ENCODE measurements at regions not wholly inside any gene's neighbourhood (a gene's known extent, or its start where the extent isn't known, plus 50 kb on each side); places are given as distances from the start of the nearest gene placed in this dataset.

DNA sequence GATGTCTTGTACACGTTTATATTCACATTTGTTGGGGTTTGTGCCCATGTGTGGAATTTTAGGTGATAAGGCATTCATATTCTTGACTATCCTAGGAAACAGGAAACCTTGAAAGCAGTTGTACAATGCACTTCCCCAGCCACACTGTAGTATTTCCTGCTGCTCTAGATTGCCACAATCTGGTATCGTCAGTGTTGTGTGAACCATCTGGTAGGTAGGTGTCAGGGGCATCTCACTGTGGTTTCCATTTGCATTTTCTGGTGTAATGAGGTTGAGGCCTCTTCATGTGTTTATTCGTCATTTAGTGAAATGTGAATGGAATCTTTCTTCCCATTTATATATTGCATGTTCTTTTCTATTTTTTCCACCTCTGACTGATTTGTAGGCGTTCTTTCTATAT is 76.6 kb downstream of the SCGB2B2 start:
- Histone ChIP-seq H3K4me3 (ENCODE audit: low read depth, low read length) (no peak overlapping the region), H2AK5ac (ENCODE audit: low read length) (no peak overlapping the region), H2BK12ac (ENCODE audit: low read length) (no peak overlapping the region), H3K4ac (ENCODE audit: low read depth, low read length) (no peak overlapping the region), H4K91ac (ENCODE audit: low read depth, low read length) (no peak overlapping the region), H3K18ac (ENCODE audit: low read length) (no peak overlapping the region), H3K14ac (ENCODE audit: low read length) (no peak overlapping the region), H4K12ac (ENCODE audit: low read depth, low read length) (no peak overlapping the region), H3K36me3 (ENCODE audit: control insufficient read depth in 1 of 2, insufficient read depth in 2 of 2, low read length in 2 of 2) (no peaks in the 10 kb centered on the region), H4K8ac (ENCODE audit: low read depth, low read length) (no peak overlapping the region), H2AFZ (ENCODE audit: insufficient read depth, low read length, poor library complexity) (no peak overlapping the region), H3K4me1 (ENCODE audit: control insufficient read depth in 1 of 2, insufficient read depth in 2 of 2, low read length in 2 of 2) (no peaks in the 10 kb centered on the region), H3K79me1 (ENCODE audit: low read length) (no peaks in the 10 kb centered on the region), H3K9me3 (ENCODE audit: insufficient read depth, low read depth, low read length) (peaks cover 37% of the 10 kb centered on the region), H3K4me2 (ENCODE audit: low read length) (no peak overlapping the region), H3K9ac (ENCODE audit: low read length) (no peak overlapping the region), H2BK120ac (ENCODE audit: insufficient read depth, low read length, poor library complexity) (no peak overlapping the region), H3K79me2 (ENCODE audit: control insufficient read depth, insufficient read depth, low read length, poor library complexity) (no peaks in the 10 kb centered on the region), H3K27ac (ENCODE audit: low read depth, low read length) (no peak overlapping the region), H2BK5ac (ENCODE audit: low read depth, low read length, poor library complexity) (no peak overlapping the region), H3K27me3 (ENCODE audit: insufficient read depth, low read length) (no peaks in the 10 kb centered on the region), H3K23ac (ENCODE audit: low read length) (no peak overlapping the region)
- DNase-seq, result no peak
- WGBS (ENCODE audit: extremely low coverage, insufficient coverage, insufficient read length), result no CpG with 5 or more reads among the region's 4 CpGs

- Histone ChIP-seq H2BK120ac (ENCODE audit: insufficient read depth, low read length, poor library complexity) (no peak overlapping the region), H3K23ac (ENCODE audit: low read length) (no peak overlapping the region), H4K91ac (ENCODE audit: low read depth, low read length) (no peak overlapping the region), H3K14ac (ENCODE audit: low read length) (no peak overlapping the region), H3K27ac (ENCODE audit: low read depth, low read length) (no peak overlapping the region), H3K79me1 (ENCODE audit: low read length) (no peaks in the 10 kb centered on the region), H3K4ac (ENCODE audit: low read depth, low read length) (no peak overlapping the region), H4K12ac (ENCODE audit: low read depth, low read length) (no peak overlapping the region), H2BK5ac (ENCODE audit: low read depth, low read length, poor library complexity) (no peak overlapping the region), H3K4me2 (ENCODE audit: low read length) (no peak overlapping the region), H2AFZ (ENCODE audit: insufficient read depth, low read length, poor library complexity) (no peak overlapping the region), H3K9me3 (ENCODE audit: insufficient read depth, low read depth, low read length) (peaks cover 50% of the 10 kb centered on the region), H2AK5ac (ENCODE audit: low read length) (no peak overlapping the region), H3K9ac (ENCODE audit: low read length) (peak overlapping the region; percentile 37), H3K4me1 (ENCODE audit: control insufficient read depth in 1 of 2, insufficient read depth in 2 of 2, low read length in 2 of 2) (no peaks in the 10 kb centered on the region), H2BK12ac (ENCODE audit: low read length) (no peak overlapping the region), H3K79me2 (ENCODE audit: control insufficient read depth, insufficient read depth, low read length, poor library complexity) (no peaks in the 10 kb centered on the region), H4K8ac (ENCODE audit: low read depth, low read length) (no peak overlapping the region), H3K4me3 (ENCODE audit: low read depth, low read length) (no peak overlapping the region), H3K27me3 (ENCODE audit: insufficient read depth, low read length) (no peaks in the 10 kb centered on the region), H3K36me3 (ENCODE audit: control insufficient read depth in 1 of 2, insufficient read depth in 2 of 2, low read length in 2 of 2) (no peaks in the 10 kb centered on the region), H3K18ac (ENCODE audit: low read length) (no peak overlapping the region)
- no peak for DNase-seq
- no CpG with 5 or more reads among the region's 9 CpGs for WGBS (ENCODE audit: extremely low coverage, insufficient coverage, insufficient read length)
Observed at GRCh38 chr19:34598217-34599155, 78.5 kb downstream of the SCGB2B2 start.

GRCh38 chr19:34597596-34597995 is 79.4 kb downstream of the SCGB2B2 start:
- H4K91ac ChIP-seq (ENCODE audit: low read depth, low read length), result no peak overlapping the region

GRCh38 chr19:34596989-34597388 is 80.0 kb downstream of the SCGB2B2 start:
- Histone ChIP-seq H3K79me1 (ENCODE audit: low read length) (no peaks in the 10 kb centered on the region), H3K79me2 (ENCODE audit: control insufficient read depth, insufficient read depth, low read length, poor library complexity) (no peaks in the 10 kb centered on the region), H4K12ac (ENCODE audit: low read depth, low read length) (no peak overlapping the region), H3K4me3 (ENCODE audit: low read depth, low read length) (no peak overlapping the region), H4K91ac (ENCODE audit: low read depth, low read length) (no peak overlapping the region), H4K8ac (ENCODE audit: low read depth, low read length) (no peak overlapping the region), H3K23ac (ENCODE audit: low read length) (no peak overlapping the region), H2AK5ac (ENCODE audit: low read length) (no peak overlapping the region), H3K9me3 (ENCODE audit: insufficient read depth, low read depth, low read length) (peaks cover 65% of the 10 kb centered on the region), H2BK12ac (ENCODE audit: low read length) (no peak overlapping the region), H3K18ac (ENCODE audit: low read length) (no peak overlapping the region), H3K27ac (ENCODE audit: low read depth, low read length) (no peak overlapping the region), H3K36me3 (ENCODE audit: control insufficient read depth in 1 of 2, insufficient read depth in 2 of 2, low read length in 2 of 2) (no peaks in the 10 kb centered on the region), H2AFZ (ENCODE audit: insufficient read depth, low read length, poor library complexity) (no peak overlapping the region), H3K4me2 (ENCODE audit: low read length) (no peak overlapping the region), H3K27me3 (ENCODE audit: insufficient read depth, low read length) (no peaks in the 10 kb centered on the region), H3K4ac (ENCODE audit: low read depth, low read length) (no peak overlapping the region), H2BK5ac (ENCODE audit: low read depth, low read length, poor library complexity) (no peak overlapping the region), H3K9ac (ENCODE audit: low read length) (no peak overlapping the region), H3K4me1 (ENCODE audit: control insufficient read depth in 1 of 2, insufficient read depth in 2 of 2, low read length in 2 of 2) (no peaks in the 10 kb centered on the region), H3K14ac (ENCODE audit: low read length) (no peak overlapping the region), H2BK120ac (ENCODE audit: insufficient read depth, low read length, poor library complexity) (no peak overlapping the region)
- WGBS (ENCODE audit: extremely low coverage, insufficient coverage, insufficient read length), result no CpG with 5 or more reads among the region's 1 CpG
- DNase-seq, result no peak

More at GRCh38 chr19:34597596-34597995, 79.4 kb downstream of the SCGB2B2 start:
- Histone ChIP-seq H3K4me2 (ENCODE audit: low read length) (no peak overlapping the region), H3K27me3 (ENCODE audit: insufficient read depth, low read length) (no peaks in the 10 kb centered on the region), H3K18ac (ENCODE audit: low read length) (no peak overlapping the region), H2BK5ac (ENCODE audit: low read depth, low read length, poor library complexity) (no peak overlapping the region), H3K9ac (ENCODE audit: low read length) (no peak overlapping the region), H3K9me3 (ENCODE audit: insufficient read depth, low read depth, low read length) (peaks cover 58% of the 10 kb centered on the region), H2AK5ac (ENCODE audit: low read length) (no peak overlapping the region), H3K36me3 (ENCODE audit: control insufficient read depth in 1 of 2, insufficient read depth in 2 of 2, low read length in 2 of 2) (no peaks in the 10 kb centered on the region), H4K8ac (ENCODE audit: low read depth, low read length) (no peak overlapping the region), H3K4ac (ENCODE audit: low read depth, low read length) (no peak overlapping the region), H3K79me1 (ENCODE audit: low read length) (no peaks in the 10 kb centered on the region), H2BK12ac (ENCODE audit: low read length) (no peak overlapping the region), H3K4me3 (ENCODE audit: low read depth, low read length) (no peak overlapping the region), H3K4me1 (ENCODE audit: control insufficient read depth in 1 of 2, insufficient read depth in 2 of 2, low read length in 2 of 2) (no peaks in the 10 kb centered on the region), H2AFZ (ENCODE audit: insufficient read depth, low read length, poor library complexity) (no peak overlapping the region), H3K23ac (ENCODE audit: low read length) (no peak overlapping the region), H4K12ac (ENCODE audit: low read depth, low read length) (no peak overlapping the region), H2BK120ac (ENCODE audit: insufficient read depth, low read length, poor library complexity) (no peak overlapping the region), H3K79me2 (ENCODE audit: control insufficient read depth, insufficient read depth, low read length, poor library complexity) (no peaks in the 10 kb centered on the region), H3K14ac (ENCODE audit: low read length) (no peak overlapping the region), H3K27ac (ENCODE audit: low read depth, low read length) (no peak overlapping the region)
- WGBS (ENCODE audit: extremely low coverage, insufficient coverage, insufficient read length), result no CpG with 5 or more reads among the region's 9 CpGs
- no peak for DNase-seq
